IgD-negative memory B cell (primary cell): ENCODE measurements at regions not wholly inside any gene's neighbourhood (a gene's known extent, or its start where the extent isn't known, plus 50 kb on each side); places are given as distances from the start of the nearest gene placed in this dataset.

Experiments used
- H3K27ac Mint-ChIP-seq, 3 donors: one replicate each; pipeline ENCODE4 v1.8.0; 2020 to 2022; ENCODE audit warnings: mild to moderate bottlenecking in 3 of 3, mixed read lengths in 3 of 3, moderate library complexity in 1 of 3
- H3K27me3 Mint-ChIP-seq: one replicate; pipeline ENCODE4 v1.8.0; 2021; ENCODE audit warnings: mixed read lengths
- H3K36me3 Mint-ChIP-seq: one replicate; pipeline ENCODE4 v1.8.0; 2020; ENCODE audit warnings: mild to moderate bottlenecking, mixed read lengths
- H3K4me1 Mint-ChIP-seq, 3 donors: one replicate each; pipeline ENCODE4 v1.8.0; 2020 to 2022; ENCODE audit warnings: mixed read lengths in 3 of 3, mild to moderate bottlenecking in 1 of 3
- H3K4me3 Mint-ChIP-seq, 4 donors: one replicate each; pipeline ENCODE4 v1.8.0; 2020 to 2022; ENCODE audit warnings: mild to moderate bottlenecking in 4 of 4, mixed read lengths in 4 of 4, moderate library complexity in 3 of 4
- H3K9me3 Mint-ChIP-seq, 3 donors: one replicate each; pipeline ENCODE4 v1.8.0; 2020 to 2021; ENCODE audit warnings: mixed read lengths in 3 of 3, mild to moderate bottlenecking in 1 of 3

DNA sequence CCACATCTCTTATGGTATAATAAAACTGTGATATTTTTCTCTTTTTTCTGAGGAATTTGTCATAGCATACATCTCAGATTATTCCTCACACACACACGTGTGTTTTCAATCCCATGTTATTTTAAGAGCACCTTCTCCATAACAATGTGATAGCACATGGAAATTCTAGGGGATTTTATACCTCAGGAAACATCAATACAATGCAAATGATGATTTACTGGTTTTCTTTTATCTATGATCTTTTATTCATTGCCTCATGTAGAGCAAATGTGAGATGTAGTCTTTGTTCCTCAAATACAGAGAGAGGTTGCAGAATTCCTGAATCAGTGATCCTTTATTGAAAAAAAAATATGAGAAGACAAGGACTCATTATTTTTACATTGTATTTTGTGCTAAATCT, 128.3 kb upstream of the ROBO1 start:
- Mint-ChIP-seq H3K4me3 (no peak overlapping the region), H3K27me3 (no peaks in the 10 kb centered on the region), H3K36me3 (no peaks in the 10 kb centered on the region), H3K4me1 (no peaks in the 10 kb centered on the region), H3K27ac (no peak overlapping the region), H3K9me3 (peaks cover 0 to 6% (median 4%) of the 10 kb centered on the region in 3 donors)

- Mint-ChIP-seq H3K27ac (no peak overlapping the region), H3K9me3 (no peaks in the 10 kb centered on the region), H3K36me3 (no peaks in the 10 kb centered on the region), H3K4me3 (no peak overlapping the region), H3K27me3 (no peaks in the 10 kb centered on the region), H3K4me1 (no peaks in the 10 kb centered on the region)
These were observed 119.4 kb upstream of the ROBO1 start for GRCh38 chr3:79887213-79887612.

DNA sequence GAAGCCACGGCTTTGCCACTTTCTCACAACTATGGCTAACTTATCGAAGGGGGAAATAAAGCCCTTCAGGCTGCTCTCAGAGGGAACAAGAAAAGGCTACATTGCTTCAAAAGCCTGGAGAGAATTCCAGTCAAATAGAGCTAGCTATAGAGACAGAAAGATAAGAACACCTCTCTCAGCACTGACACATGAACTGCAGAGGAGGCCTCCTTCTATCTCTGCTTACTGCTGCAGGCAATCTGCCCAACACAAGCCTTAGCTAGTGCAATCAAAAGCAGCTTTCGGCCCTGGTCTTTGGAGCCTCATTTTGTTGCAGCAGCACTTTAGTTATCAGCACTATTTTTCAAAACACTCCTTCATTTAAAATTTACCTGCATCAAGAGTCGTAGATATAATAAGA, 118.4 kb upstream of the ROBO1 start:
- Mint-ChIP-seq H3K9me3 (peaks cover 0 to 2% (median 0%) of the 10 kb centered on the region in 3 donors), H3K4me3 (no peak overlapping the region), H3K4me1 (no peaks in the 10 kb centered on the region), H3K27ac (no peak overlapping the region), H3K36me3 (no peaks in the 10 kb centered on the region), H3K27me3 (no peaks in the 10 kb centered on the region)

DNA sequence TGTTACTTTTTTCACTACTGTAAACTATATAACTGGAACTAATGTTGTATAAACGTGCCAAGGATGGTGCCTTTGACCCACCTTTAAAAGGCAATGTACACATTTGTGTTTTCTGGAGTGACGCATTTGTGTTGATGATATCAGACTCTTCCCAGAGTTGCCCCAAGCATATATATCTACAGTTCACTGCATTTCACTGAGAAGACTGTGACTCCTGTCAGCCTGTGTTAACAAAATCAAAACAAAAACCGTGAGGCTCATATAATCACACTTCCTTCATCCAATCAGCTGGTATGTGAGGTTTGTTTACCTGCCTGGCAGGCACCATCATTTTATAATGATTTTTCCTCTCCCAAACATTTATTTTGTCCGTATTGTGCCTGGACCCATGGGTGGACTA, 117.6 kb upstream of the ROBO1 start:
- H3K27ac Mint-ChIP-seq: no peak overlapping the region
- H3K36me3 Mint-ChIP-seq: no peaks in the 10 kb centered on the region
- H3K27me3 Mint-ChIP-seq: no peaks in the 10 kb centered on the region
- H3K9me3 Mint-ChIP-seq: peaks cover 0 to 8% (median 3%) of the 10 kb centered on the region in 3 donors
- H3K4me3 Mint-ChIP-seq: no peak overlapping the region
- no peaks in the 10 kb centered on the region for H3K4me1 Mint-ChIP-seq

GRCh38 chr3:79884354-79884753, 116.6 kb upstream of the ROBO1 start:
- H3K4me3 Mint-ChIP-seq: no peak overlapping the region
- no peaks in the 10 kb centered on the region for H3K4me1 Mint-ChIP-seq
- peaks cover 0 to 8% (median 3%) of the 10 kb centered on the region in 3 donors for H3K9me3 Mint-ChIP-seq
- no peaks in the 10 kb centered on the region for H3K36me3 Mint-ChIP-seq
- no peak overlapping the region for H3K27ac Mint-ChIP-seq
- no peaks in the 10 kb centered on the region for H3K27me3 Mint-ChIP-seq

DNA sequence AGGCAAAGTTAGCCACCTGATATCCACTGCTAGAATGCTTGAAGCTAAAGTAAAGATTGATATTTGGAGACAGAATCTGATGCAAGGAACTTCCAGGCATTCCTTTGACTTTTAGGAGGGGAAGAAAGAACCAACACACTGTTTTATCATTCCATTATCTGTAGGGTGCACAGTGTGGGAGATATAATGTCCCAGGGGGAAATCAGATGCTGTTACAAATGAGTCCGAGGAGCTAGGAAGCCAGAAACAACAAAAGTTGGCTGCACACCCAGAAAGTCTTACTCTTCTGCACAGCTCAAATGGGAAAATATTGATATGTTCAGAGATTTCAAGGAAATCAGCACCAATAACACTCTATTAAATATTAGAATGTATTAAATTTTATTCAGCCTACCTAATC, 113.6 kb upstream of the ROBO1 start:
- Mint-ChIP-seq H3K36me3 (no peaks in the 10 kb centered on the region), H3K27ac (no peak overlapping the region), H3K27me3 (no peaks in the 10 kb centered on the region), H3K4me3 (no peak overlapping the region), H3K4me1 (no peaks in the 10 kb centered on the region), H3K9me3 (peaks cover 0 to 20% (median 5%) of the 10 kb centered on the region in 3 donors)

DNA sequence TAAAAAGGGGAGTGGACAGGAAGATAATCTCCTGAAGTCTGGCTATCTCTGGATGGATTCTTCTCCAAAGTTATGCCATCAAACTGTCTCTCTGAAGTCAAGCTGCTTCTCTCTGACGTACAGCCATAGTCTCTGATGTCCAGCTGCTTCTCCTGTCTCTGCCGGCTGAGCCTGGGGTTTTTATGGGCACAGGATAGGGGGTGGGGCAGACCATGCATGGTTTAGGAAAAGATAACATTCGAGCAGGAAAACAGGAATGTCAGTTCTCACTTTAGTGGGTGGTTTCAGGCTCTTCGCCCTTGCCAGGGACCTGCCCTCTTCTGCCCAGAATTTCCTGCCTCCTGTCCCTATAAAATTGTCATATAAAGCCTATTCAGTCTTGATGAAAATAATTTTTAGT, 110.9 kb upstream of the ROBO1 start:
- no peak overlapping the region for H3K27ac Mint-ChIP-seq
- H3K4me3 Mint-ChIP-seq: no peak overlapping the region
- peaks cover 0 to 24% (median 5%) of the 10 kb centered on the region in 3 donors for H3K9me3 Mint-ChIP-seq
- no peaks in the 10 kb centered on the region for H3K36me3 Mint-ChIP-seq
- no peaks in the 10 kb centered on the region for H3K27me3 Mint-ChIP-seq
- H3K4me1 Mint-ChIP-seq: no peaks in the 10 kb centered on the region

GRCh38 chr3:79874646-79875045, 106.8 kb upstream of the ROBO1 start:
- no peaks in the 10 kb centered on the region for H3K4me1 Mint-ChIP-seq
- peaks cover 1 to 20% (median 2%) of the 10 kb centered on the region in 3 donors for H3K9me3 Mint-ChIP-seq
- no peak overlapping the region for H3K4me3 Mint-ChIP-seq
- H3K27ac Mint-ChIP-seq: no peak overlapping the region
- H3K36me3 Mint-ChIP-seq: no peaks in the 10 kb centered on the region
- H3K27me3 Mint-ChIP-seq: no peaks in the 10 kb centered on the region

DNA sequence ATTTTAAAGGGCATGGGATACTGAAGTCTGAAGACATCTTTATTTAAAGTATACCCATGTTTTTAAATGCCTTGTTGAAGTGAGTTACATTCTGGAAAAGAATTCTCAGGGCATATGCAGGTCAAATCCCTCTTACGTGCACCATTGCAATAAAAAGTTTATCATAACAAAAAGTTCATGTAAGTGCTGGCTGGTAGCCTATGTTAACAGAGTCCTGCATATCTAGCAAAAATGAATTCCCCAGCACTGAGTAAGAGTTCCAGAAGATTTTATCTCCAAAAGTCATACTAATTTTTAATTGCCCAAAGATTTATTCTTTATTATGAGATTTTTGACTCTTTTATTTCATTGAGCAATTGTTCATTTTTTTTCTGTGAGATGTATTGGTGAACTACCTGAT, 104.7 kb upstream of the ROBO1 start:
- H3K9me3 Mint-ChIP-seq: peaks cover 4 to 15% (median 7%) of the 10 kb centered on the region in 3 donors
- no peaks in the 10 kb centered on the region for H3K4me1 Mint-ChIP-seq
- no peak overlapping the region for H3K4me3 Mint-ChIP-seq
- H3K27me3 Mint-ChIP-seq: no peaks in the 10 kb centered on the region
- H3K36me3 Mint-ChIP-seq: peaks cover 2% of the 10 kb centered on the region
- H3K27ac Mint-ChIP-seq: no peak overlapping the region

DNA sequence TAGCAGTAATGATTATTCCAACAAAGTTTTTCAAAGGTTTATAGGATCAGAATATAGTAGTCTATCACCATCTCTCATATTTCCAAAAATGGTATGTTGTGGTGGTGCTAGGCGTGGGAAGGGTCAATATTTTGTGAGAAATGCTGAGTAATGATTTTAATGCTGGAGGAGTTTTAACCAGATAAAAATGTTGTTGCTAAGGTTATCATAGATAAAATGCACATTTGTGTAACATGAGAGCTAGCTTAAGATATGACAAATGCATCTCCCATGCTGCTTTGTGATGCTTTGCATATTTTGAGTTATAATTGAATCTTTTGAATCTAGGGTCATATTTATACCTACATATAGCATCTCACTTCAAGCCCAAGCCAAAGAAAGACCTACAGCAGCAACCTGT, 103.9 kb upstream of the ROBO1 start:
- Mint-ChIP-seq H3K27me3 (no peaks in the 10 kb centered on the region), H3K36me3 (peaks cover 2% of the 10 kb centered on the region), H3K9me3 (peaks cover 3 to 9% (median 9%) of the 10 kb centered on the region in 3 donors), H3K4me1 (no peaks in the 10 kb centered on the region), H3K27ac (no peak overlapping the region), H3K4me3 (no peak overlapping the region)

- Mint-ChIP-seq H3K9me3 (peaks cover 3 to 9% (median 4%) of the 10 kb centered on the region in 3 donors), H3K36me3 (peaks cover 2% of the 10 kb centered on the region), H3K27ac (no peak overlapping the region), H3K4me3 (no peak overlapping the region), H3K27me3 (no peaks in the 10 kb centered on the region), H3K4me1 (no peaks in the 10 kb centered on the region)
These were observed 102.5 kb upstream of the ROBO1 start for GRCh38 chr3:79870313-79870620.

GRCh38 chr3:79869461-79870312, 101.9 kb upstream of the ROBO1 start:
- Mint-ChIP-seq H3K27ac (no peak overlapping the region), H3K4me3 (no peak overlapping the region), H3K27me3 (no peaks in the 10 kb centered on the region), H3K4me1 (no peaks in the 10 kb centered on the region), H3K36me3 (peaks cover 2% of the 10 kb centered on the region), H3K9me3 (peaks cover 3 to 9% (median 4%) of the 10 kb centered on the region in 3 donors)

DNA sequence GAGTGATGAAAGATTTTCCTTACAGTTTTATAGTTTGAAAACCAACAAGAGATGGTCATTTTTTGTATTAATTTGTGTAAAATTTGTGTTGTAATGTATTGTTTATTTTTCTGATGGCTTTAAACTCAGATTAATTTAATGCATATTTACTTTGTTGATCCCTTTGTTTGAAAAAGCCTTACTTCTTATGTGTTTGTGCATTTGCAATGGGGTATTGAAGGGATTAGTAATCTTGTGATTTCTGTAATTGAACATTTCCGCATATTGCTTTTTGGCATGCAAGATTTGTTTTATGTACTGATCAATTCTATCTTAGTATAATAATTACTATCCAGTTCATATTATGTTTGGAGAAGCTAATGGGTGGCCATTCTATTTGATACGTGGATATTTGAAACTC, 98.4 kb upstream of the ROBO1 start:
- H3K4me1 Mint-ChIP-seq: no peaks in the 10 kb centered on the region
- no peak overlapping the region for H3K4me3 Mint-ChIP-seq
- H3K9me3 Mint-ChIP-seq: peaks cover 3 to 9% (median 7%) of the 10 kb centered on the region in 3 donors
- H3K27me3 Mint-ChIP-seq: no peaks in the 10 kb centered on the region
- no peak overlapping the region for H3K27ac Mint-ChIP-seq
- H3K36me3 Mint-ChIP-seq: peaks cover 2% of the 10 kb centered on the region

GRCh38 chr3:79864077-79864476, 96.3 kb upstream of the ROBO1 start:
- H3K27ac Mint-ChIP-seq: no peak overlapping the region
- H3K4me1 Mint-ChIP-seq: no peaks in the 10 kb centered on the region
- H3K9me3 Mint-ChIP-seq: peaks cover 3 to 13% (median 9%) of the 10 kb centered on the region in 3 donors
- H3K27me3 Mint-ChIP-seq: no peaks in the 10 kb centered on the region
- H3K4me3 Mint-ChIP-seq: no peak overlapping the region
- H3K36me3 Mint-ChIP-seq: peaks cover 2% of the 10 kb centered on the region

- Mint-ChIP-seq H3K9me3 (peaks cover 6 to 9% (median 7%) of the 10 kb centered on the region in 3 donors), H3K27me3 (no peaks in the 10 kb centered on the region), H3K27ac (no peak overlapping the region), H3K4me1 (no peaks in the 10 kb centered on the region), H3K36me3 (no peaks in the 10 kb centered on the region), H3K4me3 (no peak overlapping the region)
These were observed 81.1 kb upstream of the ROBO1 start for GRCh38 chr3:79848876-79849275.

- H3K27ac Mint-ChIP-seq: no peak overlapping the region
- H3K36me3 Mint-ChIP-seq: no peaks in the 10 kb centered on the region
- H3K4me1 Mint-ChIP-seq: no peaks in the 10 kb centered on the region
- no peak overlapping the region for H3K4me3 Mint-ChIP-seq
- no peaks in the 10 kb centered on the region for H3K27me3 Mint-ChIP-seq
- peaks cover 6 to 9% (median 7%) of the 10 kb centered on the region in 3 donors for H3K9me3 Mint-ChIP-seq
These were observed 80.1 kb upstream of the ROBO1 start for GRCh38 chr3:79847928-79848327.
